Left colon (tissue), 2 donors: ENCODE measurements at regions not wholly inside any gene's neighbourhood (a gene's known extent, or its start where the extent isn't known, plus 50 kb on each side); places are given as distances from the start of the nearest gene placed in this dataset.

Experiments used
- ATAC-seq: fragments of 200-7000 bp; cut with Tn5 transposase; one replicate; pipeline ENCODE4 v1.9.1; 2020; ENCODE audit warnings: mild to moderate bottlenecking, moderate library complexity
- DNase-seq, 2 donors: peaks; one replicate each; pipeline ENCODE4 v3.0.0-alpha.2; 2020
- intact Hi-C, 2 donors: fragments of 100-400 bp; cut with DNase I in 1 of 2; cut with micrococcal nuclease in 1 of 2; formaldehyde crosslinking; loops; one replicate each; pipeline versions ENCODE4 v1.11.2 to v1.14.0; 2022; cut with DNase I, micrococcal nuclease
- donor health status: DM: no; HTN: no; CAD: no.
- donor health status: DM: yes; HTN: yes; CAD: no.

GRCh38 chr3:116841003-116841735, 131.6 kb downstream of the TUSC7 start:
- intact Hi-C loops = no loop called here
- no peak for ATAC-seq

GRCh38 chr3:116842254-116842957, 132.8 kb downstream of the TUSC7 start:
- ATAC-seq = no peak
- no peak for DNase-seq
- intact Hi-C loops = no loop called here

More at GRCh38 chr3:116841003-116841735, 131.6 kb downstream of the TUSC7 start:
- no peak for DNase-seq

GRCh38 chr3:116848248-116848829, 138.8 kb downstream of the TUSC7 start:
- DNase-seq (no peak), ATAC-seq (no peak)
- intact Hi-C loops = no loop called here

- ATAC-seq (no peak), DNase-seq (no peak)
- intact Hi-C loops = no loop called here
Measured at GRCh38 chr3:116849261-116849688, 139.7 kb downstream of the TUSC7 start.

GRCh38 chr3:116852803-116853202, 143.2 kb downstream of the TUSC7 start:
- DNase-seq (no peak), ATAC-seq (no peak)
- intact Hi-C loops = no loop called here

GRCh38 chr3:116863270-116863770, 153.7 kb downstream of the TUSC7 start:
- ATAC-seq (no peak), DNase-seq (no peak)
- intact Hi-C loops = no loop called here

GRCh38 chr3:116863822-116864589, 154.4 kb downstream of the TUSC7 start:
- DNase-seq (no peak), ATAC-seq (peak; percentile 49)
- intact Hi-C loops = no loop called here

- intact Hi-C loops = no loop called here
- no peak for ATAC-seq
- no peak for DNase-seq
Measured at GRCh38 chr3:116864590-116864927, 155.0 kb downstream of the TUSC7 start.

GRCh38 chr3:116870379-116870778, 160.8 kb downstream of the TUSC7 start:
- intact Hi-C loops = no loop called here
- ATAC-seq = no peak
- no peak for DNase-seq

- intact Hi-C loops = no loop called here
- ATAC-seq (no peak), DNase-seq (no peak)
Measured at GRCh38 chr3:116871905-116872304, 162.3 kb downstream of the TUSC7 start.

- no peak for DNase-seq
- no peak for ATAC-seq
- intact Hi-C loops = no loop called here
Measured at GRCh38 chr3:116872688-116873087, 163.1 kb downstream of the TUSC7 start.

- intact Hi-C loops = no loop called here
- no peak for DNase-seq
Measured at GRCh38 chr3:116873142-116873541, 163.6 kb downstream of the TUSC7 start.

GRCh38 chr3:116877968-116878367, 168.4 kb downstream of the TUSC7 start:
- DNase-seq (no peak), ATAC-seq (no peak)
- intact Hi-C loops = no loop called here

More at GRCh38 chr3:116873142-116873541, 163.6 kb downstream of the TUSC7 start:
- no peak for ATAC-seq

- intact Hi-C loops = no loop called here
- DNase-seq (no peak), ATAC-seq (no peak)
Measured at GRCh38 chr3:116886202-116886893, 176.8 kb downstream of the TUSC7 start.

GRCh38 chr3:116896116-116896515, 186.5 kb downstream of the TUSC7 start:
- no peak for ATAC-seq
- no peak for DNase-seq
- intact Hi-C loops = no loop called here

- DNase-seq (no peak), ATAC-seq (no peak)
- intact Hi-C loops = no loop called here
Measured at GRCh38 chr3:116897382-116897781, 187.8 kb downstream of the TUSC7 start.

GRCh38 chr3:116899253-116899652, 189.7 kb downstream of the TUSC7 start:
- intact Hi-C loops = no loop called here
- DNase-seq = no peak
- no peak for ATAC-seq

- intact Hi-C loops = no loop called here
Measured at GRCh38 chr3:116905334-116905733, 195.8 kb downstream of the TUSC7 start.

GRCh38 chr3:116905794-116906193, 196.2 kb downstream of the TUSC7 start:
- DNase-seq (no peak), ATAC-seq (no peak)
- intact Hi-C loops = no loop called here

More at GRCh38 chr3:116905334-116905733, 195.8 kb downstream of the TUSC7 start:
- DNase-seq (no peak), ATAC-seq (no peak)
